GM23338 (cell line): ENCODE measurements at regions not wholly inside any gene's neighbourhood (a gene's known extent, or its start where the extent isn't known, plus 50 kb on each side); places are given as distances from the start of the nearest gene placed in this dataset.

ENCODE experiments used
- ATAC-seq: fragments of 200-7000 bp; cut with Tn5 transposase; 3 replicates; pipeline ENCODE4 v1.9.1; 2020
- DNase-seq: peaks from one replicate; pipeline ENCODE4 v3.0.0-alpha.2; 2015; ENCODE audit warnings: low spot score
- H2AFZ ChIP-seq: fragments of 200-600 bp; sonication (generic); 2 replicates; pipeline ENCODE4 v1.8.0; 2016; ENCODE audit warnings: antibody characterized with exemption, mild to moderate bottlenecking, moderate library complexity
- H3F3A ChIP-seq: fragments of 200-600 bp; sonication (generic); replicated peaks from 2 replicates; pipeline ENCODE4 v1.8.0; 2017; ENCODE audit warnings: antibody characterized with exemption, mixed run types, low read depth
- H3K27ac ChIP-seq: fragments of 200-600 bp; sonication (generic); 2 replicates; pipeline ENCODE4 v1.6.1; 2016; ENCODE audit warnings: low read depth
- H3K27me3 ChIP-seq: fragments of 200-600 bp; sonication (generic); 2 replicates; pipeline ENCODE4 v1.8.0; 2016; ENCODE audit warnings: mild to moderate bottlenecking, mixed run types, moderate library complexity; ENCODE audit not compliant: insufficient read depth
- H3K36me3 ChIP-seq: fragments of 200-600 bp; sonication (generic); 2 replicates; pipeline ENCODE4 v1.8.0; 2016; ENCODE audit warnings: mild to moderate bottlenecking; ENCODE audit not compliant: insufficient read depth
- H3K4me1 ChIP-seq: fragments of 200-600 bp; sonication (generic); 2 replicates; pipeline ENCODE4 v1.8.0; 2016; ENCODE audit warnings: mild to moderate bottlenecking, moderate library complexity; ENCODE audit not compliant: insufficient read depth
- H3K4me2 ChIP-seq: fragments of 200-600 bp; sonication (generic); 2 replicates; pipeline ENCODE4 v1.7.1; 2017; ENCODE audit warnings: mixed run types
- H3K4me3 ChIP-seq: fragments of 200-600 bp; sonication (generic); 2 replicates; pipeline ENCODE4 v1.6.1; 2016; ENCODE audit warnings: mixed run types
- H3K79me2 ChIP-seq: fragments of 200-600 bp; sonication (generic); replicated peaks from 2 replicates; pipeline ENCODE4 v1.8.0; 2017; ENCODE audit warnings: mild to moderate bottlenecking; ENCODE audit not compliant: insufficient read depth
- H3K9me2 ChIP-seq: fragments of 200-600 bp; sonication (generic); 2 replicates; pipeline ENCODE4 v1.8.0; 2017; ENCODE audit not compliant: insufficient read depth
- H4K20me1 ChIP-seq: fragments of 200-600 bp; sonication (generic); replicated peaks from 2 replicates; pipeline ENCODE4 v1.8.0; 2017; ENCODE audit warnings: mild to moderate bottlenecking; ENCODE audit not compliant: insufficient read depth
- H3K27ac Mint-ChIP-seq: 2 replicates; pipeline ENCODE4 v1.8.0; 2020; ENCODE audit warnings: inconsistent platforms, mild to moderate bottlenecking, moderate library complexity, mixed read lengths
- H3K27me3 Mint-ChIP-seq: 3 replicates; pipeline ENCODE4 v1.8.0; 2022; ENCODE audit warnings: low read depth, mild to moderate bottlenecking, moderate library complexity, mixed read lengths, inconsistent platforms; ENCODE audit not compliant: insufficient read depth, poor library complexity
- H3K36me3 Mint-ChIP-seq: 3 replicates; pipeline ENCODE4 v1.8.0; 2021; ENCODE audit warnings: low read depth, mild to moderate bottlenecking, inconsistent platforms, moderate library complexity, mixed read lengths
- H3K4me1 Mint-ChIP-seq: 3 replicates; pipeline ENCODE4 v1.8.0; 2020; ENCODE audit warnings: mild to moderate bottlenecking, inconsistent platforms, mixed read lengths
- H3K4me3 Mint-ChIP-seq: 3 replicates; pipeline ENCODE4 v1.8.0; 2021; ENCODE audit warnings: moderate library complexity, mild to moderate bottlenecking, inconsistent platforms, mixed read lengths
- H3K9me3 Mint-ChIP-seq: 3 replicates; pipeline ENCODE4 v1.8.0; 2020; ENCODE audit warnings: moderate library complexity, mild to moderate bottlenecking, inconsistent platforms, mixed read lengths
- CREB1 ChIP-seq: fragments of 250-450 bp; sonication (Bioruptor Pico); IDR thresholded peaks from 2 replicates; pipeline ENCODE4 v1.5.0; 2020; ENCODE audit warnings: low read depth, mild to moderate bottlenecking, moderate library complexity
- EZH2 ChIP-seq: fragments of 200-600 bp; sonication (generic); IDR thresholded peaks from one replicate; pipeline ENCODE4 v1.8.0; 2017; ENCODE audit warnings: antibody characterized with exemption, mild to moderate bottlenecking, low read depth; ENCODE audit not compliant: unreplicated experiment
- EZH2phosphoT487 ChIP-seq: fragments of 200-600 bp; sonication (generic); IDR thresholded peaks from one replicate; pipeline ENCODE4 v1.8.1; 2018; ENCODE audit warnings: antibody characterized with exemption; ENCODE audit not compliant: unreplicated experiment
- JUNB ChIP-seq: IDR thresholded peaks from one replicate; pipeline ENCODE4 v1.6.1; 2016; ENCODE audit warnings: antibody characterized with exemption; ENCODE audit not compliant: unreplicated experiment
- STAT1 ChIP-seq: IDR thresholded peaks from one replicate; pipeline ENCODE4 v1.6.1; 2016; ENCODE audit warnings: antibody characterized with exemption; ENCODE audit not compliant: unreplicated experiment
- ZNF114 ChIP-seq: fragments of 250-450 bp; sonication (Bioruptor Pico); IDR thresholded peaks from 2 replicates; pipeline ENCODE4 v1.5.0; 2020; ENCODE audit warnings: mild to moderate bottlenecking, moderate library complexity
- TF ChIP-seq, protein P1 (sequence below): IDR thresholded peaks from 2 replicates; pipeline ENCODE4 v1.6.1; 2016; ENCODE audit warnings: antibody characterized with exemption
- TF ChIP-seq, protein P2 (sequence below): fragments of 250-450 bp; sonication (Bioruptor Pico); IDR thresholded peaks from 2 replicates; pipeline ENCODE4 v1.5.0; 2020; ENCODE audit warnings: mild to moderate bottlenecking, moderate library complexity
- TF ChIP-seq, protein P3 (sequence below): IDR thresholded peaks from one replicate; pipeline ENCODE4 v1.6.1; 2018; ENCODE audit warnings: antibody characterized with exemption; ENCODE audit not compliant: unreplicated experiment

DNA sequence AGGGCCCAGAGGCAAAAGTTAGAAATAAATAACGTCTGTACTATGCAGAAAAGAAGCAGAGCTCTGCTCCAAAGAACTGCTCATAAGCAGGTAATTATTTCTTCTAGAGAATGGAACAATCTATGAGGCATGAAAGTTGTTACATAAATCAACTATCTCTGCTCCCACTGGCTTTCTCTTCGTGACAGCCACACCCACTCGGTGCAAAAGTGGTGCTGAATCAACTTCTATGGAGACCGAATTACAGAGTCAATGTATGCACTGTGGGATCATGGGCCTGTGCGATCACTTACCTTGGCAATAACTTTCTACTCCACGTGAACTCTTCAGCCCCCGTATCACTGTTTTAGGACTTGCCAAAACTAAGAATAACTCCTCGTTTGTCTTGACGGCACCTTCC, 99.4 kb upstream of the ATXN3L start:
- H3K4me3 ChIP-seq, result no peak overlapping the region
- H3F3A ChIP-seq, result no peaks in the 10 kb centered on the region
- Mint-ChIP-seq H3K4me3 (no peak overlapping the region), H3K27ac (no peak overlapping the region), H3K9me3 (no peaks in the 10 kb centered on the region; the same call in 1 of the 3 replicates), H3K36me3 (no peaks in the 10 kb centered on the region; the same call in 2 of the 3 replicates), H3K4me1 (peaks cover 19% of the 10 kb centered on the region), H3K27me3 (peaks cover 4% of the 10 kb centered on the region)
- peaks cover 11% of the 10 kb centered on the region for H3K4me1 ChIP-seq
- ATAC-seq (no peak), DNase-seq (no peak)
- no peaks in the 10 kb centered on the region for H3K9me2 ChIP-seq
- no peak overlapping the region for H2AFZ ChIP-seq
- H3K4me2 ChIP-seq, result no peak overlapping the region
- no peak overlapping the region for H3K27ac ChIP-seq
- no peaks in the 10 kb centered on the region for H3K79me2 ChIP-seq
- no peaks in the 10 kb centered on the region for H3K36me3 ChIP-seq
- no peaks in the 10 kb centered on the region for H4K20me1 ChIP-seq
- H3K27me3 ChIP-seq, result no peaks in the 10 kb centered on the region
- TF ChIP-seq ZNF114 (CRISPR knock-in tag) (no peak), EZH2 (no peak), JUNB (no peak), EZH2phosphoT487 (no peak), STAT1 (no peak), CREB1 (CRISPR knock-in tag) (no peak)

DNA sequence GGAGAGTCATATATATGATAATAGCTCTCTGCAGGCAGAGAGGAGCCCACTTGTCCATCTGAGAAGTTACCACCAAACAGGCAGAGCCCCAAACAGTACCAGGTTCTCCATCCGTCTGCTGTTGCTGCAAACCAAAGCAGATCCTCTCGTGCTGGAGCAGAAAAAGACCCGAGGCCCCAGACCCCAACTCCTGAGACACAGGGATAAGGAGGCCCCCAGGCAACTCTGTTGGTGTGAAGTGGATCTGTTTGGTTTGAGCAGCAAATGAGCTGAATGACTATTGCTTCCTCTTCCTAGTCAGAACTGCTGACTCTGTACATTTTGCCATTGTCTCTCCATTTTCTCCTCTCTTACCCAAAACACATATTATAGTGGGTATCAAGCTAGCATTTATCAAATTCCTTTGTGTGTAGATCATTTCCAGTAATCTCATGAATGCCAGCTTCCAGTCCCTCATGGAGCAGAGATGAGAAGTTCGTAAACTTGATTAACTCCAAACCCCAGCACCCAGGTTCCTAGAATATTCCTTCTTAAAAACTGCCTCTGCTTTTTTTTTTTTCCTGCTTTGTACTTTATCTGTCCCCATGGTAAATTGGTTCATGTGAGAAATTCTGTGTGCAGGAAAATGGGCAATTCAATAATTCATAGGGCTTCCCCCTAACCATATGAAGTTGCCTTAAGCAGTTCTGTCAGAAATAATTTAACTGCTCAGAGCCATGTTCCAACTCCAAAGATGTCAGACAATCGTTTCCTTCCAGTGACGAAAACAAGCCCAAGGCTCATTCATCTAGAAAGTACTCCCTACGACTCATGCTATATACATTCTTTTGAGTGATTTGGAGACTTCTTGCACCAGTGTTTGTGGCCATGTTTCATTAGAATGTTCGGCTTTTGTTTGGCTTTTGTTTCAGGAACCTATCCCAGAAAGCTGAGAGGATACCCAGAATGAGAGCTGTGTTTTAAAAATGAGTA, 98.6 kb upstream of the ATXN3L start:
- no peak overlapping the region for H3K4me2 ChIP-seq
- DNase-seq (no peak), ATAC-seq (no peak)
- Mint-ChIP-seq H3K27me3 (peaks cover 4% of the 10 kb centered on the region), H3K27ac (no peak overlapping the region), H3K4me1 (peaks cover 22% of the 10 kb centered on the region), H3K9me3 (no peaks in the 10 kb centered on the region; the same call in 2 of the 3 replicates), H3K4me3 (no peak overlapping the region), H3K36me3 (no peaks in the 10 kb centered on the region; the same call in 2 of the 3 replicates)
- H3K4me1 ChIP-seq, result peaks cover 14% of the 10 kb centered on the region
- H3K27me3 ChIP-seq, result no peaks in the 10 kb centered on the region
- H3K27ac ChIP-seq, result no peak overlapping the region
- no peak overlapping the region for H3K4me3 ChIP-seq
- H3K36me3 ChIP-seq, result no peaks in the 10 kb centered on the region
- H3F3A ChIP-seq, result no peaks in the 10 kb centered on the region
- H2AFZ ChIP-seq, result no peak overlapping the region
- H3K9me2 ChIP-seq, result no peaks in the 10 kb centered on the region
- no peaks in the 10 kb centered on the region for H3K79me2 ChIP-seq
- H4K20me1 ChIP-seq, result no peaks in the 10 kb centered on the region
- no peak for TF ChIP-seq CREB1 (CRISPR knock-in tag)
- TF ChIP-seq, protein P1, sequence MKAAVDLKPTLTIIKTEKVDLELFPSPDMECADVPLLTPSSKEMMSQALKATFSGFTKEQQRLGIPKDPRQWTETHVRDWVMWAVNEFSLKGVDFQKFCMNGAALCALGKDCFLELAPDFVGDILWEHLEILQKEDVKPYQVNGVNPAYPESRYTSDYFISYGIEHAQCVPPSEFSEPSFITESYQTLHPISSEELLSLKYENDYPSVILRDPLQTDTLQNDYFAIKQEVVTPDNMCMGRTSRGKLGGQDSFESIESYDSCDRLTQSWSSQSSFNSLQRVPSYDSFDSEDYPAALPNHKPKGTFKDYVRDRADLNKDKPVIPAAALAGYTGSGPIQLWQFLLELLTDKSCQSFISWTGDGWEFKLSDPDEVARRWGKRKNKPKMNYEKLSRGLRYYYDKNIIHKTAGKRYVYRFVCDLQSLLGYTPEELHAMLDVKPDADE, result no peak
- no peak for TF ChIP-seq JUNB
- TF ChIP-seq EZH2phosphoT487, result no peak
- TF ChIP-seq STAT1, result no peak
- TF ChIP-seq, protein P2, sequence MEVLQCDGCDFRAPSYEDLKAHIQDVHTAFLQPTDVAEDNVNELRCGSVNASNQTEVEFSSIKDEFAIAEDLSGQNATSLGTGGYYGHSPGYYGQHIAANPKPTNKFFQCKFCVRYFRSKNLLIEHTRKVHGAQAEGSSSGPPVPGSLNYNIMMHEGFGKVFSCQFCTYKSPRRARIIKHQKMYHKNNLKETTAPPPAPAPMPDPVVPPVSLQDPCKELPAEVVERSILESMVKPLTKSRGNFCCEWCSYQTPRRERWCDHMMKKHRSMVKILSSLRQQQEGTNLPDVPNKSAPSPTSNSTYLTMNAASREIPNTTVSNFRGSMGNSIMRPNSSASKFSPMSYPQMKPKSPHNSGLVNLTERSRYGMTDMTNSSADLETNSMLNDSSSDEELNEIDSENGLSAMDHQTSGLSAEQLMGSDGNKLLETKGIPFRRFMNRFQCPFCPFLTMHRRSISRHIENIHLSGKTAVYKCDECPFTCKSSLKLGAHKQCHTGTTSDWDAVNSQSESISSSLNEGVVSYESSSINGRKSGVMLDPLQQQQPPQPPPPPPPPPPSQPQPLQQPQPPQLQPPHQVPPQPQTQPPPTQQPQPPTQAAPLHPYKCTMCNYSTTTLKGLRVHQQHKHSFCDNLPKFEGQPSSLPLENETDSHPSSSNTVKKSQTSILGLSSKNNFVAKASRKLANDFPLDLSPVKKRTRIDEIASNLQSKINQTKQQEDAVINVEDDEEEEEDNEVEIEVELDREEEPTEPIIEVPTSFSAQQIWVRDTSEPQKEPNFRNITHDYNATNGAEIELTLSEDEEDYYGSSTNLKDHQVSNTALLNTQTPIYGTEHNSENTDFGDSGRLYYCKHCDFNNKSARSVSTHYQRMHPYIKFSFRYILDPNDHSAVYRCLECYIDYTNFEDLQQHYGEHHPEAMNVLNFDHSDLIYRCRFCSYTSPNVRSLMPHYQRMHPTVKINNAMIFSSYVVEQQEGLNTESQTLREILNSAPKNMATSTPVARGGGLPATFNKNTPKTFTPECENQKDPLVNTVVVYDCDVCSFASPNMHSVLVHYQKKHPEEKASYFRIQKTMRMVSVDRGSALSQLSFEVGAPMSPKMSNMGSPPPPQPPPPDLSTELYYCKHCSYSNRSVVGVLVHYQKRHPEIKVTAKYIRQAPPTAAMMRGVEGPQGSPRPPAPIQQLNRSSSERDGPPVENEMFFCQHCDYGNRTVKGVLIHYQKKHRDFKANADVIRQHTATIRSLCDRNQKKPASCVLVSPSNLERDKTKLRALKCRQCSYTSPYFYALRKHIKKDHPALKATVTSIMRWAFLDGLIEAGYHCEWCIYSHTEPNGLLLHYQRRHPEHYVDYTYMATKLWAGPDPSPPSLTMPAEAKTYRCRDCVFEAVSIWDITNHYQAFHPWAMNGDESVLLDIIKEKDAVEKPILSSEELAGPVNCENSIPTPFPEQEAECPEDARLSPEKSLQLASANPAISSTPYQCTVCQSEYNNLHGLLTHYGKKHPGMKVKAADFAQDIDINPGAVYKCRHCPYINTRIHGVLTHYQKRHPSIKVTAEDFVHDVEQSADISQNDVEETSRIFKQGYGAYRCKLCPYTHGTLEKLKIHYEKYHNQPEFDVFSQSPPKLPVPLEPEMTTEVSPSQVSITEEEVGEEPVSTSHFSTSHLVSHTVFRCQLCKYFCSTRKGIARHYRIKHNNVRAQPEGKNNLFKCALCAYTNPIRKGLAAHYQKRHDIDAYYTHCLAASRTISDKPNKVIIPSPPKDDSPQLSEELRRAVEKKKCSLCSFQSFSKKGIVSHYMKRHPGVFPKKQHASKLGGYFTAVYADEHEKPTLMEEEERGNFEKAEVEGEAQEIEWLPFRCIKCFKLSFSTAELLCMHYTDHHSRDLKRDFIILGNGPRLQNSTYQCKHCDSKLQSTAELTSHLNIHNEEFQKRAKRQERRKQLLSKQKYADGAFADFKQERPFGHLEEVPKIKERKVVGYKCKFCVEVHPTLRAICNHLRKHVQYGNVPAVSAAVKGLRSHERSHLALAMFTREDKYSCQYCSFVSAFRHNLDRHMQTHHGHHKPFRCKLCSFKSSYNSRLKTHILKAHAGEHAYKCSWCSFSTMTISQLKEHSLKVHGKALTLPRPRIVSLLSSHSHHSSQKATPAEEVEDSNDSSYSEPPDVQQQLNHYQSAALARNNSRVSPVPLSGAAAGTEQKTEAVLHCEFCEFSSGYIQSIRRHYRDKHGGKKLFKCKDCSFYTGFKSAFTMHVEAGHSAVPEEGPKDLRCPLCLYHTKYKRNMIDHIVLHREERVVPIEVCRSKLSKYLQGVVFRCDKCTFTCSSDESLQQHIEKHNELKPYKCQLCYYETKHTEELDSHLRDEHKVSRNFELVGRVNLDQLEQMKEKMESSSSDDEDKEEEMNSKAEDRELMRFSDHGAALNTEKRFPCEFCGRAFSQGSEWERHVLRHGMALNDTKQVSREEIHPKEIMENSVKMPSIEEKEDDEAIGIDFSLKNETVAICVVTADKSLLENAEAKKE (CRISPR knock-in tag), result no peak
- TF ChIP-seq, protein P3, sequence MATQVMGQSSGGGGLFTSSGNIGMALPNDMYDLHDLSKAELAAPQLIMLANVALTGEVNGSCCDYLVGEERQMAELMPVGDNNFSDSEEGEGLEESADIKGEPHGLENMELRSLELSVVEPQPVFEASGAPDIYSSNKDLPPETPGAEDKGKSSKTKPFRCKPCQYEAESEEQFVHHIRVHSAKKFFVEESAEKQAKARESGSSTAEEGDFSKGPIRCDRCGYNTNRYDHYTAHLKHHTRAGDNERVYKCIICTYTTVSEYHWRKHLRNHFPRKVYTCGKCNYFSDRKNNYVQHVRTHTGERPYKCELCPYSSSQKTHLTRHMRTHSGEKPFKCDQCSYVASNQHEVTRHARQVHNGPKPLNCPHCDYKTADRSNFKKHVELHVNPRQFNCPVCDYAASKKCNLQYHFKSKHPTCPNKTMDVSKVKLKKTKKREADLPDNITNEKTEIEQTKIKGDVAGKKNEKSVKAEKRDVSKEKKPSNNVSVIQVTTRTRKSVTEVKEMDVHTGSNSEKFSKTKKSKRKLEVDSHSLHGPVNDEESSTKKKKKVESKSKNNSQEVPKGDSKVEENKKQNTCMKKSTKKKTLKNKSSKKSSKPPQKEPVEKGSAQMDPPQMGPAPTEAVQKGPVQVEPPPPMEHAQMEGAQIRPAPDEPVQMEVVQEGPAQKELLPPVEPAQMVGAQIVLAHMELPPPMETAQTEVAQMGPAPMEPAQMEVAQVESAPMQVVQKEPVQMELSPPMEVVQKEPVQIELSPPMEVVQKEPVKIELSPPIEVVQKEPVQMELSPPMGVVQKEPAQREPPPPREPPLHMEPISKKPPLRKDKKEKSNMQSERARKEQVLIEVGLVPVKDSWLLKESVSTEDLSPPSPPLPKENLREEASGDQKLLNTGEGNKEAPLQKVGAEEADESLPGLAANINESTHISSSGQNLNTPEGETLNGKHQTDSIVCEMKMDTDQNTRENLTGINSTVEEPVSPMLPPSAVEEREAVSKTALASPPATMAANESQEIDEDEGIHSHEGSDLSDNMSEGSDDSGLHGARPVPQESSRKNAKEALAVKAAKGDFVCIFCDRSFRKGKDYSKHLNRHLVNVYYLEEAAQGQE, result no peak
